Mesothelial cell of epicardium (in vitro differentiated cells): ENCODE measurements at regions not wholly inside any gene's neighbourhood (a gene's known extent, or its start where the extent isn't known, plus 50 kb on each side); places are given as distances from the start of the nearest gene placed in this dataset.
"Not testable (repeated sequence)": the region's sequence is repeated elsewhere in the genome, so short reads cannot be mapped to it uniquely, and the experiment has no call there.

Source experiments
- DNase-seq, 2 experiments: peaks; one replicate each; pipeline ENCODE4 v3.0.0; 2021; ENCODE audit warnings: low spot score in 2 of 2; ENCODE audit not compliant: unreplicated experiment in 2 of 2
- H3K27ac Mint-ChIP-seq: 2 replicates; pipeline ENCODE4 v1.8.0; 2021; ENCODE audit warnings: mixed read lengths
- H3K27me3 Mint-ChIP-seq: 2 replicates; pipeline ENCODE4 v1.8.0; 2021; ENCODE audit warnings: low read depth, mixed read lengths
- H3K36me3 Mint-ChIP-seq: 2 replicates; pipeline ENCODE4 v1.8.0; 2021; ENCODE audit warnings: mixed read lengths
- H3K4me1 Mint-ChIP-seq: 2 replicates; pipeline ENCODE4 v1.8.0; 2021; ENCODE audit warnings: mixed read lengths
- H3K4me3 Mint-ChIP-seq: 2 replicates; pipeline ENCODE4 v1.8.0; 2021; ENCODE audit warnings: mild to moderate bottlenecking, moderate library complexity, mixed read lengths
- H3K9me3 Mint-ChIP-seq: 2 replicates; pipeline ENCODE4 v1.8.0; 2021; ENCODE audit warnings: mixed read lengths
- CTCF ChIP-seq: fragments of 200-600 bp; sonication (generic); IDR thresholded peaks from one replicate; pipeline ENCODE4 v1.5.0; 2021; ENCODE audit warnings: antibody characterized with exemption; ENCODE audit not compliant: unreplicated experiment

- TF ChIP-seq CTCF = no peak
- no peaks in the 10 kb centered on the region for H3K4me1 Mint-ChIP-seq
- no peak for DNase-seq
- no peak overlapping the region for H3K27ac Mint-ChIP-seq
- no peak overlapping the region for H3K4me3 Mint-ChIP-seq
- peaks cover 4% of the 10 kb centered on the region for H3K36me3 Mint-ChIP-seq
- peaks cover 39% of the 10 kb centered on the region for H3K9me3 Mint-ChIP-seq
- H3K27me3 Mint-ChIP-seq = no peaks in the 10 kb centered on the region
These were observed 332.3 kb downstream of the PTTG2 start for GRCh38 chr4:38292529-38292928.

GRCh38 chr4:38294238-38294637 lies 334.0 kb downstream of the PTTG2 start:
- H3K4me1 Mint-ChIP-seq = no peaks in the 10 kb centered on the region

GRCh38 chr4:38297061-38297460 lies 336.9 kb downstream of the PTTG2 start:
- Mint-ChIP-seq H3K27me3 (no peaks in the 10 kb centered on the region), H3K9me3 (peaks cover 69% of the 10 kb centered on the region), H3K4me1 (no peaks in the 10 kb centered on the region), H3K27ac (no peak overlapping the region), H3K4me3 (no peak overlapping the region), H3K36me3 (peaks cover 15% of the 10 kb centered on the region)
- TF ChIP-seq CTCF = no peak
- DNase-seq = no peak

More at GRCh38 chr4:38294238-38294637, 334.0 kb downstream of the PTTG2 start:
- Mint-ChIP-seq H3K27ac (no peak overlapping the region), H3K27me3 (no peaks in the 10 kb centered on the region), H3K9me3 (peaks cover 53% of the 10 kb centered on the region), H3K4me3 (no peak overlapping the region), H3K36me3 (peaks cover 13% of the 10 kb centered on the region)
- TF ChIP-seq CTCF = no peak
- no peak for DNase-seq

GRCh38 chr4:38298868-38299713 lies 338.9 kb downstream of the PTTG2 start:
- Mint-ChIP-seq H3K4me1 (no peaks in the 10 kb centered on the region), H3K36me3 (peaks cover 14% of the 10 kb centered on the region), H3K27ac (no peak overlapping the region), H3K27me3 (no peaks in the 10 kb centered on the region), H3K9me3 (peaks cover 54% of the 10 kb centered on the region), H3K4me3 (no peak overlapping the region)
- TF ChIP-seq CTCF = no peak
- no peak for DNase-seq

GRCh38 chr4:38302910-38303309 lies 342.7 kb downstream of the PTTG2 start:
- no peaks in the 10 kb centered on the region for H3K27me3 Mint-ChIP-seq
- H3K4me3 Mint-ChIP-seq = no peak overlapping the region
- H3K36me3 Mint-ChIP-seq = peaks cover 9% of the 10 kb centered on the region
- no peaks in the 10 kb centered on the region for H3K4me1 Mint-ChIP-seq
- no peak overlapping the region for H3K27ac Mint-ChIP-seq
- no peak for TF ChIP-seq CTCF
- peaks cover 30% of the 10 kb centered on the region for H3K9me3 Mint-ChIP-seq
- no peak for DNase-seq

- not testable (repeated sequence) for DNase-seq, H3K27ac Mint-ChIP-seq, H3K36me3 Mint-ChIP-seq, H3K4me3 Mint-ChIP-seq, H3K27me3 Mint-ChIP-seq, H3K4me1 Mint-ChIP-seq
- peaks cover 18% of the 10 kb centered on the region for H3K9me3 Mint-ChIP-seq
These were observed 344.3 kb downstream of the PTTG2 start for GRCh38 chr4:38304460-38304859.
